ENCODE measurements at regions not wholly inside any gene's neighbourhood (a gene's known extent, or its start where the extent isn't known, plus 50 kb on each side); places are given as distances from the start of the nearest gene placed in this dataset.

DNA sequence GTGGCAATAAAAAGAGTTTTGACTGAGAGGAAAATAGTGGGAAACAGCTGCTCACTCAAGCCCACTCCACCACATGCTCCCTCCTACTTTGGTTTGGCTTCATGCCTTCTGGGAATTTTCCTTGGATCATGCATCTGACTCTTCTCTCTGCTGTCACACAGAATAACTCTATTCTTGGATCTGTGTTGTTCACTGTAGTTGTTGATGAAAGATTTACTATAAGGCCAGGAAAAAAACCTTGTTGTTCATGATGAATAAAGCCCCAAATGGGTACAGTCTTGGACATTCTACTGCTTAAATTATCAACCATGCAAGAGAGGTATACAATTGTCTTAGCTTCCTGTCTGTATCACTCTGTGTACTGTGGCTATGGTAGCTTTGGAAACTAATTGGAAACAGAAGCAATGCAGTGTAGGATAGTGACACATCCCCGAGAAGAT is 70.5 kb downstream of the TMX1 start:
- TF ChIP-seq, protein P1, sequence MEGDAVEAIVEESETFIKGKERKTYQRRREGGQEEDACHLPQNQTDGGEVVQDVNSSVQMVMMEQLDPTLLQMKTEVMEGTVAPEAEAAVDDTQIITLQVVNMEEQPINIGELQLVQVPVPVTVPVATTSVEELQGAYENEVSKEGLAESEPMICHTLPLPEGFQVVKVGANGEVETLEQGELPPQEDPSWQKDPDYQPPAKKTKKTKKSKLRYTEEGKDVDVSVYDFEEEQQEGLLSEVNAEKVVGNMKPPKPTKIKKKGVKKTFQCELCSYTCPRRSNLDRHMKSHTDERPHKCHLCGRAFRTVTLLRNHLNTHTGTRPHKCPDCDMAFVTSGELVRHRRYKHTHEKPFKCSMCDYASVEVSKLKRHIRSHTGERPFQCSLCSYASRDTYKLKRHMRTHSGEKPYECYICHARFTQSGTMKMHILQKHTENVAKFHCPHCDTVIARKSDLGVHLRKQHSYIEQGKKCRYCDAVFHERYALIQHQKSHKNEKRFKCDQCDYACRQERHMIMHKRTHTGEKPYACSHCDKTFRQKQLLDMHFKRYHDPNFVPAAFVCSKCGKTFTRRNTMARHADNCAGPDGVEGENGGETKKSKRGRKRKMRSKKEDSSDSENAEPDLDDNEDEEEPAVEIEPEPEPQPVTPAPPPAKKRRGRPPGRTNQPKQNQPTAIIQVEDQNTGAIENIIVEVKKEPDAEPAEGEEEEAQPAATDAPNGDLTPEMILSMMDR (IDR thresholded peaks at IDR 0.05), result no peak
- TF ChIP-seq POLR2A (IDR thresholded peaks at IDR 0.05), result no peak
